Glutamatergic neuron (in vitro differentiated cells): ENCODE measurements at regions not wholly inside any gene's neighbourhood (a gene's known extent, or its start where the extent isn't known, plus 50 kb on each side); places are given as distances from the start of the nearest gene placed in this dataset.

ENCODE experiments used
- DNase-seq: peaks from one replicate; pipeline ENCODE4 v3.0.0; 2022
- H3K27ac Mint-ChIP-seq: one replicate; pipeline ENCODE4 v1.8.0; 2020; ENCODE audit warnings: mild to moderate bottlenecking, mixed read lengths, inconsistent platforms; ENCODE audit not compliant: unreplicated experiment
- H3K27me3 Mint-ChIP-seq: one replicate; pipeline ENCODE4 v1.8.0; 2020; ENCODE audit warnings: mild to moderate bottlenecking, moderate library complexity, mixed read lengths, inconsistent platforms; ENCODE audit not compliant: unreplicated experiment
- H3K36me3 Mint-ChIP-seq: one replicate; pipeline ENCODE4 v1.8.0; 2020; ENCODE audit warnings: mild to moderate bottlenecking, mixed read lengths, inconsistent platforms; ENCODE audit not compliant: unreplicated experiment
- H3K4me1 Mint-ChIP-seq: one replicate; pipeline ENCODE4 v1.8.0; 2020; ENCODE audit warnings: mild to moderate bottlenecking, low read depth, mixed read lengths, inconsistent platforms; ENCODE audit not compliant: unreplicated experiment
- H3K4me3 Mint-ChIP-seq: one replicate; pipeline ENCODE4 v1.8.0; 2020; ENCODE audit warnings: mild to moderate bottlenecking, mixed read lengths, inconsistent platforms; ENCODE audit not compliant: unreplicated experiment
- H3K9me3 Mint-ChIP-seq: one replicate; pipeline ENCODE4 v1.8.0; 2020; ENCODE audit warnings: mild to moderate bottlenecking, moderate library complexity, mixed read lengths, inconsistent platforms; ENCODE audit not compliant: unreplicated experiment
- TF ChIP-seq, protein P1 (sequence below): fragments of 200-600 bp; sonication (generic); IDR thresholded peaks from one replicate; pipeline ENCODE4 v1.5.0; 2021; ENCODE audit not compliant: partially characterized antibody, unreplicated experiment

- H3K4me3 Mint-ChIP-seq: no peak overlapping the region
- peaks cover 13% of the 10 kb centered on the region for H3K4me1 Mint-ChIP-seq
- H3K36me3 Mint-ChIP-seq: no peaks in the 10 kb centered on the region
- peaks cover 3% of the 10 kb centered on the region for H3K27me3 Mint-ChIP-seq
- TF ChIP-seq, protein P1, sequence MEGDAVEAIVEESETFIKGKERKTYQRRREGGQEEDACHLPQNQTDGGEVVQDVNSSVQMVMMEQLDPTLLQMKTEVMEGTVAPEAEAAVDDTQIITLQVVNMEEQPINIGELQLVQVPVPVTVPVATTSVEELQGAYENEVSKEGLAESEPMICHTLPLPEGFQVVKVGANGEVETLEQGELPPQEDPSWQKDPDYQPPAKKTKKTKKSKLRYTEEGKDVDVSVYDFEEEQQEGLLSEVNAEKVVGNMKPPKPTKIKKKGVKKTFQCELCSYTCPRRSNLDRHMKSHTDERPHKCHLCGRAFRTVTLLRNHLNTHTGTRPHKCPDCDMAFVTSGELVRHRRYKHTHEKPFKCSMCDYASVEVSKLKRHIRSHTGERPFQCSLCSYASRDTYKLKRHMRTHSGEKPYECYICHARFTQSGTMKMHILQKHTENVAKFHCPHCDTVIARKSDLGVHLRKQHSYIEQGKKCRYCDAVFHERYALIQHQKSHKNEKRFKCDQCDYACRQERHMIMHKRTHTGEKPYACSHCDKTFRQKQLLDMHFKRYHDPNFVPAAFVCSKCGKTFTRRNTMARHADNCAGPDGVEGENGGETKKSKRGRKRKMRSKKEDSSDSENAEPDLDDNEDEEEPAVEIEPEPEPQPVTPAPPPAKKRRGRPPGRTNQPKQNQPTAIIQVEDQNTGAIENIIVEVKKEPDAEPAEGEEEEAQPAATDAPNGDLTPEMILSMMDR: no peak
- H3K9me3 Mint-ChIP-seq: peaks cover 5% of the 10 kb centered on the region
- no peak overlapping the region for H3K27ac Mint-ChIP-seq
- DNase-seq: no peak
Measured at GRCh38 chr15:29883126-29883525, 60.9 kb upstream of the TJP1 start.

- Mint-ChIP-seq H3K27me3 (peaks cover 3% of the 10 kb centered on the region), H3K4me1 (peaks cover 13% of the 10 kb centered on the region), H3K27ac (no peak overlapping the region), H3K36me3 (no peaks in the 10 kb centered on the region), H3K4me3 (no peak overlapping the region), H3K9me3 (peaks cover 5% of the 10 kb centered on the region)
- TF ChIP-seq, protein P1: no peak
- no peak for DNase-seq
Measured at GRCh38 chr15:29880886-29881285, 58.6 kb upstream of the TJP1 start.

- Mint-ChIP-seq H3K4me3 (no peak overlapping the region), H3K27ac (no peak overlapping the region), H3K4me1 (peaks cover 11% of the 10 kb centered on the region), H3K36me3 (no peaks in the 10 kb centered on the region), H3K27me3 (peaks cover 3% of the 10 kb centered on the region), H3K9me3 (peaks cover 5% of the 10 kb centered on the region)
- no peak for DNase-seq
- TF ChIP-seq, protein P1: no peak
Measured at GRCh38 chr15:29880341-29880740, 58.1 kb upstream of the TJP1 start.

GRCh38 chr15:29874977-29875376 is 52.7 kb upstream of the TJP1 start:
- Mint-ChIP-seq H3K4me1 (peaks cover 37% of the 10 kb centered on the region), H3K27ac (no peak overlapping the region), H3K36me3 (no peaks in the 10 kb centered on the region), H3K9me3 (peaks cover 2% of the 10 kb centered on the region), H3K27me3 (peaks cover 4% of the 10 kb centered on the region), H3K4me3 (no peak overlapping the region)
- DNase-seq: no peak
- TF ChIP-seq, protein P1: no peak

DNA sequence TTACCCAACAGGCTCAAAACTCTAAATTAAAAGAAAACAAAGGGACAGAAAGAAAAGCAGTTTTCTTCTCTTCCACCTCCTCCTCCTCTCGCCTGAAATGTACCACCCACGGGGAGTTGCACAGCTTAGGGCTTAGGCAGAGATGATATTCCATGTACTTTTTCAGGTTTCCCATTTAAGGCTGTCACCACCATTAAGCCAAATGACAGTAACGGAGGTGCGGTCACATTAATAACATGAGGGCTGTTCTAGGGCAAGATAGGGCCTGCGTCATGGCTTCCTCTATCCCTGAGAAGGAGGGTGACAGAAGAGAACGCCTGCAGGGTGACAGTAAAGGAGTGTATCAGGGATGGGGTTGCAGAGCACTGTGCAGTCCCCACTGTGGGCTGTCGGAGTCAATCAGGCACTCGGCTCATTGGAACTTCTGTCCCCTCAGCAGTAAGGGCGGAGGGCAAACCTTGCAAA is 51.7 kb upstream of the TJP1 start:
- H3K36me3 Mint-ChIP-seq: no peaks in the 10 kb centered on the region
- H3K27me3 Mint-ChIP-seq: peaks cover 4% of the 10 kb centered on the region
- H3K4me1 Mint-ChIP-seq: peaks cover 37% of the 10 kb centered on the region
- no peak overlapping the region for H3K27ac Mint-ChIP-seq
- H3K9me3 Mint-ChIP-seq: peaks cover 2% of the 10 kb centered on the region
- H3K4me3 Mint-ChIP-seq: no peak overlapping the region
- TF ChIP-seq, protein P1: no peak
- DNase-seq: no peak
